ENCODE measurements at regions not wholly inside any gene's neighbourhood (a gene's known extent, or its start where the extent isn't known, plus 50 kb on each side); places are given as distances from the start of the nearest gene placed in this dataset.

DNA sequence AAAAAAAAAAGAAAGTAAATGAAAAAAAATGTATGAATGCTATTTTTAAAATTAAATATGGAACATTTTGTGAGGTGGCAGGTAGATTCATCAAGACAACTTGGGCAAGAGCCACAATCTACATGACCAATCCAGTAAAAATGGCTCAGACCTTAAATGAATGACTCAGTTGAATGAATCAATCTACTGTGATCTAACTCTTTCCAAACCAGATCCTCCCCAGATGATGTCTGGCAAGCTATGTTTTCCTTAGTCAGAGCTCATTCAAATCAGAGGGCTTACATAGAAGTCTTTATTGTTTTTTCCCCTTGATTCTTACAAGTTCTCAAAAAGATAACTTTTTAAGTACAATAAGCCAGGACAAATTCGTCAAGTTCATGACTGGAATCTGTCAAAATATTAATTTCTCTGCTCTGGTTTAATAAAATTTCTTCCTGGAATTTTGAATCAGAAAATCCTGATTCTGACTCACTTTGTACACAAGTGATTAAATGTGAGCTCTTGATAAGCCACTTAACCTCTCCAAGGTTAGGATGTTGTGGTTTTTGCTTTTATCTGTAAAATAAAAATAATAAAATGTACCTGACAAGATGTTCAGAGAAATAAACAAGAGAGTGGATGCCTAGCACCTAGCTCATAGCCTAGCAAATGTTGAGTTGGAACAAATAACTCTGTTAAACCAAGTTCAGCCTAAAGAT lies 105.6 kb upstream of the SMIM31 start:
- Histone ChIP-seq H3K27me3 (ENCODE audit: insufficient read depth, low read depth, low read length) (no peaks in the 10 kb centered on the region), H3K9ac (ENCODE audit: low read length) (no peak overlapping the region), H3F3A (ENCODE audit: insufficient read depth, low read length, poor library complexity, severe bottlenecking) (no peaks in the 10 kb centered on the region), H3K36me3 (ENCODE audit: insufficient read depth, low read length) (no peaks in the 10 kb centered on the region), H3K27ac (ENCODE audit: low read length) (no peak overlapping the region), H4K20me1 (ENCODE audit: insufficient read depth) (no peaks in the 10 kb centered on the region), H3K9me3 (ENCODE audit: low read length) (no peaks in the 10 kb centered on the region), H3K9me2 (ENCODE audit: insufficient read depth, low read length) (no peaks in the 10 kb centered on the region), H3K79me2 (replicated peaks; ENCODE audit: insufficient read depth, low read length) (no peaks in the 10 kb centered on the region), H3K4me3 (ENCODE audit: low read length) (no peak overlapping the region), H3K4me2 (ENCODE audit: low read length) (no peak overlapping the region), H2AFZ (ENCODE audit: low read depth, low read length) (no peak overlapping the region)
- TF ChIP-seq MXI1 (conservative IDR thresholded peaks at IDR 0.05; ENCODE audit: poor library complexity, severe bottlenecking) (no peak), EZH2 (IDR thresholded peaks at IDR 0.05; ENCODE audit: borderline replicate concordance, insufficient read depth, low read length, poor library complexity, severe bottlenecking) (no peak), SMC3 (conservative IDR thresholded peaks at IDR 0.05; ENCODE audit: poor library complexity) (no peak), RAD21 (conservative IDR thresholded peaks at IDR 0.05) (no peak), TAF1 (IDR thresholded peaks at IDR 0.05; ENCODE audit: low read depth) (no peak), POLR2AphosphoS5 (IDR thresholded peaks at IDR 0.05) (no peak), EP300 (conservative IDR thresholded peaks at IDR 0.05; ENCODE audit: poor library complexity, severe bottlenecking) (no peak)
- TF ChIP-seq, protein P1, sequence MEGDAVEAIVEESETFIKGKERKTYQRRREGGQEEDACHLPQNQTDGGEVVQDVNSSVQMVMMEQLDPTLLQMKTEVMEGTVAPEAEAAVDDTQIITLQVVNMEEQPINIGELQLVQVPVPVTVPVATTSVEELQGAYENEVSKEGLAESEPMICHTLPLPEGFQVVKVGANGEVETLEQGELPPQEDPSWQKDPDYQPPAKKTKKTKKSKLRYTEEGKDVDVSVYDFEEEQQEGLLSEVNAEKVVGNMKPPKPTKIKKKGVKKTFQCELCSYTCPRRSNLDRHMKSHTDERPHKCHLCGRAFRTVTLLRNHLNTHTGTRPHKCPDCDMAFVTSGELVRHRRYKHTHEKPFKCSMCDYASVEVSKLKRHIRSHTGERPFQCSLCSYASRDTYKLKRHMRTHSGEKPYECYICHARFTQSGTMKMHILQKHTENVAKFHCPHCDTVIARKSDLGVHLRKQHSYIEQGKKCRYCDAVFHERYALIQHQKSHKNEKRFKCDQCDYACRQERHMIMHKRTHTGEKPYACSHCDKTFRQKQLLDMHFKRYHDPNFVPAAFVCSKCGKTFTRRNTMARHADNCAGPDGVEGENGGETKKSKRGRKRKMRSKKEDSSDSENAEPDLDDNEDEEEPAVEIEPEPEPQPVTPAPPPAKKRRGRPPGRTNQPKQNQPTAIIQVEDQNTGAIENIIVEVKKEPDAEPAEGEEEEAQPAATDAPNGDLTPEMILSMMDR (IDR thresholded peaks at IDR 0.05; ENCODE audit: poor library complexity, severe bottlenecking), result no peak
- TF ChIP-seq, protein P2, sequence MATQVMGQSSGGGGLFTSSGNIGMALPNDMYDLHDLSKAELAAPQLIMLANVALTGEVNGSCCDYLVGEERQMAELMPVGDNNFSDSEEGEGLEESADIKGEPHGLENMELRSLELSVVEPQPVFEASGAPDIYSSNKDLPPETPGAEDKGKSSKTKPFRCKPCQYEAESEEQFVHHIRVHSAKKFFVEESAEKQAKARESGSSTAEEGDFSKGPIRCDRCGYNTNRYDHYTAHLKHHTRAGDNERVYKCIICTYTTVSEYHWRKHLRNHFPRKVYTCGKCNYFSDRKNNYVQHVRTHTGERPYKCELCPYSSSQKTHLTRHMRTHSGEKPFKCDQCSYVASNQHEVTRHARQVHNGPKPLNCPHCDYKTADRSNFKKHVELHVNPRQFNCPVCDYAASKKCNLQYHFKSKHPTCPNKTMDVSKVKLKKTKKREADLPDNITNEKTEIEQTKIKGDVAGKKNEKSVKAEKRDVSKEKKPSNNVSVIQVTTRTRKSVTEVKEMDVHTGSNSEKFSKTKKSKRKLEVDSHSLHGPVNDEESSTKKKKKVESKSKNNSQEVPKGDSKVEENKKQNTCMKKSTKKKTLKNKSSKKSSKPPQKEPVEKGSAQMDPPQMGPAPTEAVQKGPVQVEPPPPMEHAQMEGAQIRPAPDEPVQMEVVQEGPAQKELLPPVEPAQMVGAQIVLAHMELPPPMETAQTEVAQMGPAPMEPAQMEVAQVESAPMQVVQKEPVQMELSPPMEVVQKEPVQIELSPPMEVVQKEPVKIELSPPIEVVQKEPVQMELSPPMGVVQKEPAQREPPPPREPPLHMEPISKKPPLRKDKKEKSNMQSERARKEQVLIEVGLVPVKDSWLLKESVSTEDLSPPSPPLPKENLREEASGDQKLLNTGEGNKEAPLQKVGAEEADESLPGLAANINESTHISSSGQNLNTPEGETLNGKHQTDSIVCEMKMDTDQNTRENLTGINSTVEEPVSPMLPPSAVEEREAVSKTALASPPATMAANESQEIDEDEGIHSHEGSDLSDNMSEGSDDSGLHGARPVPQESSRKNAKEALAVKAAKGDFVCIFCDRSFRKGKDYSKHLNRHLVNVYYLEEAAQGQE (IDR thresholded peaks at IDR 0.05; ENCODE audit: borderline replicate concordance), result no peak

DNA sequence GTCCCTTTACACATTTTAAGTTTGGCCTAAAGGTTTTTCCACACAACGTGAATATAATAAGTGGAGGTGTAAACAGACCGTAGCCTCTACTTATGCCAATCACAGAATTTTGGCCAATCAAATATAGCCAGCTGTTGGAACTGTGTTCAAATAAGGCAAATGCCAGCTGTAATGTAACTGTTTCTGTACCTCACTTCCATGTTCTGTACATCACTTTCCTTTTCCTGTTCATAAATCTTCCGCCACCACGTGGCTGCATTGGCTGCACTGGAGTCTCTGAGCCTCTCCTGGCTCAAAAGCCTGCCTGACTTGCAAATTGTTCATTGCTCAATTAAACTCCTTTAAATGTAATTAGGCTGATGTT lies 105.1 kb upstream of the SMIM31 start:
- H2AFZ ChIP-seq (ENCODE audit: low read depth, low read length), result no peak overlapping the region
- H3K4me2 ChIP-seq (ENCODE audit: low read length), result no peak overlapping the region
- no peak overlapping the region for H3K27ac ChIP-seq (ENCODE audit: low read length)
- TF ChIP-seq SMC3 (conservative IDR thresholded peaks at IDR 0.05; ENCODE audit: poor library complexity), result no peak
- no peaks in the 10 kb centered on the region for H3K79me2 ChIP-seq (replicated peaks; ENCODE audit: insufficient read depth, low read length)
- H3F3A ChIP-seq (ENCODE audit: insufficient read depth, low read length, poor library complexity, severe bottlenecking), result no peaks in the 10 kb centered on the region
- H4K20me1 ChIP-seq (ENCODE audit: insufficient read depth), result no peaks in the 10 kb centered on the region
- no peak overlapping the region for H3K9ac ChIP-seq (ENCODE audit: low read length)
- H3K36me3 ChIP-seq (ENCODE audit: insufficient read depth, low read length), result no peaks in the 10 kb centered on the region
- no peaks in the 10 kb centered on the region for H3K9me2 ChIP-seq (ENCODE audit: insufficient read depth, low read length)
- no peaks in the 10 kb centered on the region for H3K9me3 ChIP-seq (ENCODE audit: low read length)
- H3K4me3 ChIP-seq (ENCODE audit: low read length), result no peak overlapping the region
- H3K27me3 ChIP-seq (ENCODE audit: insufficient read depth, low read depth, low read length), result no peaks in the 10 kb centered on the region
